Parathyroid adenoma (tissue), 2 donors: ENCODE measurements at regions not wholly inside any gene's neighbourhood (a gene's known extent, or its start where the extent isn't known, plus 50 kb on each side); places are given as distances from the start of the nearest gene placed in this dataset.
"Not testable (repeated sequence)": the region's sequence is repeated elsewhere in the genome, so short reads cannot be mapped to it uniquely, and the experiment has no call there.

Experiments used
- H2AFZ ChIP-seq: fragments of 300-600 bp; sonication (generic); one replicate; pipeline ENCODE4 v1.7.0; 2017; ENCODE audit warnings: antibody characterized with exemption, mild to moderate bottlenecking
- H3K27ac ChIP-seq: fragments of 300-600 bp; sonication (generic); one replicate; pipeline ENCODE4 v1.7.0; 2017
- H3K27me3 ChIP-seq: fragments of 300-600 bp; sonication (generic); one replicate; pipeline ENCODE4 v1.7.0; 2017; ENCODE audit warnings: low read length; ENCODE audit not compliant: control insufficient read depth, insufficient read depth
- H3K36me3 ChIP-seq: fragments of 300-600 bp; sonication (generic); one replicate; pipeline ENCODE4 v1.7.0; 2017; ENCODE audit warnings: low read length; ENCODE audit not compliant: control insufficient read depth, insufficient read depth
- H3K4me1 ChIP-seq: fragments of 300-600 bp; sonication (generic); one replicate; pipeline ENCODE4 v1.7.0; 2017; ENCODE audit warnings: control low read depth
- H3K4me2 ChIP-seq: fragments of 300-600 bp; sonication (generic); one replicate; pipeline ENCODE4 v1.7.0; 2017; ENCODE audit warnings: low read length
- H3K4me3 ChIP-seq: fragments of 300-600 bp; sonication (generic); one replicate; pipeline ENCODE4 v1.7.0; 2017; ENCODE audit warnings: low read depth, low read length
- H3K79me2 ChIP-seq: fragments of 300-600 bp; sonication (generic); one replicate; pipeline ENCODE4 v1.7.0; 2017; ENCODE audit warnings: control low read depth
- H3K9ac ChIP-seq: fragments of 300-600 bp; sonication (generic); one replicate; pipeline ENCODE4 v1.7.0; 2017; ENCODE audit warnings: mild to moderate bottlenecking
- H3K9me3 ChIP-seq: fragments of 300-600 bp; sonication (generic); one replicate; pipeline ENCODE4 v1.7.0; 2017; ENCODE audit warnings: low read length; ENCODE audit not compliant: control insufficient read depth
- CTCF ChIP-seq: fragments of 300-600 bp; sonication (generic); IDR thresholded peaks from one replicate; pipeline ENCODE4 v1.7.0; 2017; ENCODE audit warnings: antibody characterized with exemption, mild to moderate bottlenecking
- donor health status: primary hyperparathyroidism.

GRCh38 chr13:107801621-107802020, 413.7 kb downstream of the LIG4 start:
- Histone ChIP-seq H3K9ac (no peak overlapping the region), H3K4me1 (no peaks in the 10 kb centered on the region), H3K27ac (no peak overlapping the region), H3K79me2 (no peaks in the 10 kb centered on the region), H3K4me2 (no peak overlapping the region), H3K36me3 (no peaks in the 10 kb centered on the region), H2AFZ (no peak overlapping the region), H3K27me3 (no peaks in the 10 kb centered on the region), H3K4me3 (no peak overlapping the region), H3K9me3 (no peaks in the 10 kb centered on the region)
- no peak for TF ChIP-seq CTCF

- Histone ChIP-seq H3K9me3 (no peaks in the 10 kb centered on the region), H3K36me3 (no peaks in the 10 kb centered on the region), H2AFZ (no peak overlapping the region), H3K27me3 (no peaks in the 10 kb centered on the region), H3K4me1 (no peaks in the 10 kb centered on the region), H3K27ac (no peak overlapping the region), H3K79me2 (no peaks in the 10 kb centered on the region), H3K4me3 (no peak overlapping the region), H3K9ac (no peak overlapping the region), H3K4me2 (no peak overlapping the region)
- no peak for TF ChIP-seq CTCF
These were observed 416.3 kb downstream of the LIG4 start for GRCh38 chr13:107799001-107799400.

GRCh38 chr13:107790397-107790796, 424.9 kb downstream of the LIG4 start:
- Histone ChIP-seq H3K4me2 (no peak overlapping the region), H2AFZ (no peak overlapping the region), H3K36me3 (no peaks in the 10 kb centered on the region), H3K27ac (no peak overlapping the region), H3K9me3 (no peaks in the 10 kb centered on the region), H3K9ac (no peak overlapping the region), H3K4me3 (no peak overlapping the region), H3K79me2 (no peaks in the 10 kb centered on the region), H3K4me1 (no peaks in the 10 kb centered on the region), H3K27me3 (no peaks in the 10 kb centered on the region)
- no peak for TF ChIP-seq CTCF

- no peak for TF ChIP-seq CTCF
- no peak overlapping the region for H3K9ac ChIP-seq
- H3K4me2 ChIP-seq = no peak overlapping the region
These were observed 426.7 kb downstream of the LIG4 start for GRCh38 chr13:107788464-107789165.

GRCh38 chr13:107782646-107783045, 432.7 kb downstream of the LIG4 start:
- H3K4me1 ChIP-seq, H3K4me3 ChIP-seq: not testable (repeated sequence)

More at GRCh38 chr13:107788464-107789165, 426.7 kb downstream of the LIG4 start:
- no peak overlapping the region for H2AFZ ChIP-seq
- no peaks in the 10 kb centered on the region for H3K9me3 ChIP-seq
- H3K36me3 ChIP-seq = no peaks in the 10 kb centered on the region
- H3K27me3 ChIP-seq = no peaks in the 10 kb centered on the region
- no peak overlapping the region for H3K27ac ChIP-seq
- H3K79me2 ChIP-seq = no peaks in the 10 kb centered on the region
- no peaks in the 10 kb centered on the region for H3K4me1 ChIP-seq
- H3K4me3 ChIP-seq = no peak overlapping the region

More at GRCh38 chr13:107782646-107783045, 432.7 kb downstream of the LIG4 start:
- H3K27me3 ChIP-seq, H3K27ac ChIP-seq, H3K4me2 ChIP-seq, H3K79me2 ChIP-seq, H3K36me3 ChIP-seq, H3K9me3 ChIP-seq, H2AFZ ChIP-seq, H3K9ac ChIP-seq: not testable (repeated sequence)
